CD14-positive monocyte (primary cell): ENCODE measurements at regions not wholly inside any gene's neighbourhood (a gene's known extent, or its start where the extent isn't known, plus 50 kb on each side); places are given as distances from the start of the nearest gene placed in this dataset.

Experiments
- DNase-seq, 3 donors: peaks; one replicate each; pipeline ENCODE4 v3.0.0-alpha.2; 2011 to 2022
- H2AFZ ChIP-seq: 2 replicates; pipeline ENCODE4 v1.6.0; 2012; ENCODE audit warnings: mild to moderate bottlenecking, low read depth, low read length, inconsistent platforms; ENCODE audit not compliant: insufficient read depth, poor library complexity, severe bottlenecking
- H3K27ac ChIP-seq, 2 donors: 1 replicate in 1 of 2; 2 replicates in 1 of 2; pipeline ENCODE4 v1.5.1; 2012 to 2013; ENCODE audit warnings: low read length in 2 of 2, control low read depth in 1 of 2, inconsistent platforms in 1 of 2, low read depth in 1 of 2, mild to moderate bottlenecking in 1 of 2
- H3K27me3 ChIP-seq, 2 donors: one replicate each; pipeline versions ENCODE4 v1.6.0 to v1.6.1; 2011 to 2013; ENCODE audit warnings: low read length in 2 of 2; ENCODE audit not compliant: control insufficient read depth in 2 of 2, insufficient read depth in 2 of 2
- H3K36me3 ChIP-seq, 2 donors: replicated peaks in 1 of 2; 1 replicate in 1 of 2; 2 replicates in 1 of 2; pipeline versions ENCODE4 v1.5.1 to v1.6.1; 2012 to 2013; ENCODE audit warnings: low read length in 2 of 2, control low read depth in 1 of 2, inconsistent platforms in 1 of 2, mild to moderate bottlenecking in 1 of 2; ENCODE audit not compliant: insufficient read depth in 2 of 2, control insufficient read depth in 1 of 2
- H3K4me1 ChIP-seq, 2 donors: 1 replicate in 1 of 2; 2 replicates in 1 of 2; pipeline versions ENCODE4 v1.5.1 to v1.6.1; 2012 to 2013; ENCODE audit warnings: low read length in 2 of 2, control low read depth in 1 of 2, inconsistent platforms in 1 of 2, mild to moderate bottlenecking in 1 of 2, moderate library complexity in 1 of 2; ENCODE audit not compliant: insufficient read depth in 2 of 2, control insufficient read depth in 1 of 2
- H3K4me2 ChIP-seq: replicated peaks from 2 replicates; pipeline ENCODE3; 2012; ENCODE audit warnings: low read length, moderate library complexity, mild to moderate bottlenecking; ENCODE audit not compliant: poor library complexity, severe bottlenecking; ENCODE audit errors: extremely low read depth
- H3K4me3 ChIP-seq, 3 experiments: fragments of 200-600 bp in 1 of 3; sonication (generic) in 1 of 3; replicated peaks in 1 of 3; 1 replicate in 2 of 3; 2 replicates in 1 of 3; pipeline ENCODE4 v1.5.1; 2011 to 2013; ENCODE audit warnings: low read length in 3 of 3, mild to moderate bottlenecking in 3 of 3, control low read depth in 2 of 3, low read depth in 2 of 3, inconsistent platforms in 1 of 3, moderate library complexity in 1 of 3
- H3K79me2 ChIP-seq: 2 replicates; pipeline ENCODE4 v1.6.0; 2012; ENCODE audit warnings: mild to moderate bottlenecking, control low read depth, inconsistent platforms, low read length, moderate library complexity; ENCODE audit not compliant: insufficient read depth
- H3K9ac ChIP-seq: 2 replicates; pipeline ENCODE4 v1.6.0; 2017; ENCODE audit warnings: low read length, mild to moderate bottlenecking; ENCODE audit not compliant: insufficient read depth, poor library complexity, severe bottlenecking
- H3K9me3 ChIP-seq, 2 donors: replicated peaks in 1 of 2; 1 replicate in 1 of 2; 2 replicates in 1 of 2; pipeline versions ENCODE4 v1.5.1 to v1.6.1; 2012 to 2013; ENCODE audit warnings: low read length in 2 of 2, control low read depth in 1 of 2; ENCODE audit not compliant: control insufficient read depth in 1 of 2, insufficient read depth in 1 of 2
- H4K20me1 ChIP-seq: 2 replicates; pipeline ENCODE4 v1.6.0; 2012; ENCODE audit warnings: mild to moderate bottlenecking, low read length, control low read depth, moderate library complexity; ENCODE audit not compliant: insufficient read depth
- H3K27ac Mint-ChIP-seq, 7 donors: one replicate each; pipeline ENCODE4 v1.8.0; 2020; ENCODE audit warnings: mild to moderate bottlenecking in 7 of 7, mixed read lengths in 7 of 7, moderate library complexity in 6 of 7, inconsistent platforms in 2 of 7
- H3K27me3 Mint-ChIP-seq, 3 donors: one replicate each; pipeline ENCODE4 v1.8.0; 2021 to 2022; ENCODE audit warnings: low read depth in 3 of 3, mild to moderate bottlenecking in 3 of 3, mixed read lengths in 3 of 3, moderate library complexity in 3 of 3, inconsistent platforms in 1 of 3
- H3K36me3 Mint-ChIP-seq, 2 donors: one replicate each; pipeline ENCODE4 v1.8.0; 2020; ENCODE audit warnings: mixed read lengths in 2 of 2, inconsistent platforms in 1 of 2, mild to moderate bottlenecking in 1 of 2
- H3K4me1 Mint-ChIP-seq: one replicate; pipeline ENCODE4 v1.8.0; 2020; ENCODE audit warnings: mild to moderate bottlenecking, mixed read lengths
- H3K4me3 Mint-ChIP-seq, 2 donors: one replicate each; pipeline ENCODE4 v1.8.0; 2020; ENCODE audit warnings: mild to moderate bottlenecking in 2 of 2, mixed read lengths in 2 of 2, moderate library complexity in 1 of 2
- H3K9me3 Mint-ChIP-seq, 7 donors: one replicate each; pipeline ENCODE4 v1.8.0; 2020 to 2022; ENCODE audit warnings: mixed read lengths in 7 of 7, mild to moderate bottlenecking in 6 of 7, moderate library complexity in 6 of 7, inconsistent platforms in 2 of 7
- WGBS: methylation state at CpG from one replicate; pipeline ENCODE4 v1.1.5; 2013; ENCODE audit warnings: missing lambda C conversion rate; ENCODE audit not compliant: insufficient coverage; 5-methylcytosine and 5-hydroxymethylcytosine counted together
- intact Hi-C, 2 donors: fragments of 100-400 bp; cut with micrococcal nuclease; formaldehyde crosslinking; loops; one replicate each; pipeline versions ENCODE4 v1.15.0 to v1.15.1; 2023
- TF ChIP-seq, protein P1 (sequence below): fragments of 200-600 bp; IDR thresholded peaks from one replicate; pipeline ENCODE4 v1.8.0; 2022; ENCODE audit warnings: antibody characterized with exemption, mild to moderate bottlenecking

DNA sequence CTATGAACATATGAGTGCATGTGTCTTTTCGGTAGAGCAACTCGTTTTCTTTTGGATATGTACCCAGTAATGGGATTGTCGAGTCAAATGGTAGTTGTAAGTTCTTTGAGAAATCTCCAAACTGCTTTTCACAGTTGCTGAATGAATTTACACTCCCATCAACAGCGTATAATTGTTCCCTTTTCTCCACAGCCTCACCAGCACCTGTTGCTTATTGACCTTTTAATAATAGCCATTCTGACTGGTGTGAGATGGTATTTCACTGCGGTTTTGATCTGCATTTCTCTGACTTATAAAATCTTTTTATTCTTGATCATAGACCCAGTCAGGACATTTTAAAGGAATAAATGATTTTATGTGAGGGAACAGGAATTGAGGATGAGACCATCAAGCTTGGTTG, 165.0 kb upstream of the KCTD3 start:
- Mint-ChIP-seq H3K9me3 (peaks cover 0 to 2% (median 2%) of the 10 kb centered on the region in 7 donors), H3K36me3 (no peaks in the 10 kb centered on the region), H3K27ac (no peak overlapping the region), H3K4me3 (no peak overlapping the region), H3K27me3 (no peaks in the 10 kb centered on the region), H3K4me1 (no peaks in the 10 kb centered on the region)
- no peak overlapping the region for H3K4me2 ChIP-seq
- H3K27ac ChIP-seq = no peak overlapping the region
- H3K27me3 ChIP-seq = no peaks in the 10 kb centered on the region
- H3K9ac ChIP-seq = no peak overlapping the region
- no peaks in the 10 kb centered on the region for H3K79me2 ChIP-seq
- no peaks in the 10 kb centered on the region for H3K36me3 ChIP-seq
- no peaks in the 10 kb centered on the region for H3K9me3 ChIP-seq
- no peaks in the 10 kb centered on the region for H3K4me1 ChIP-seq
- DNase-seq = no peak
- intact Hi-C loops = no loop called here
- TF ChIP-seq, protein P1, sequence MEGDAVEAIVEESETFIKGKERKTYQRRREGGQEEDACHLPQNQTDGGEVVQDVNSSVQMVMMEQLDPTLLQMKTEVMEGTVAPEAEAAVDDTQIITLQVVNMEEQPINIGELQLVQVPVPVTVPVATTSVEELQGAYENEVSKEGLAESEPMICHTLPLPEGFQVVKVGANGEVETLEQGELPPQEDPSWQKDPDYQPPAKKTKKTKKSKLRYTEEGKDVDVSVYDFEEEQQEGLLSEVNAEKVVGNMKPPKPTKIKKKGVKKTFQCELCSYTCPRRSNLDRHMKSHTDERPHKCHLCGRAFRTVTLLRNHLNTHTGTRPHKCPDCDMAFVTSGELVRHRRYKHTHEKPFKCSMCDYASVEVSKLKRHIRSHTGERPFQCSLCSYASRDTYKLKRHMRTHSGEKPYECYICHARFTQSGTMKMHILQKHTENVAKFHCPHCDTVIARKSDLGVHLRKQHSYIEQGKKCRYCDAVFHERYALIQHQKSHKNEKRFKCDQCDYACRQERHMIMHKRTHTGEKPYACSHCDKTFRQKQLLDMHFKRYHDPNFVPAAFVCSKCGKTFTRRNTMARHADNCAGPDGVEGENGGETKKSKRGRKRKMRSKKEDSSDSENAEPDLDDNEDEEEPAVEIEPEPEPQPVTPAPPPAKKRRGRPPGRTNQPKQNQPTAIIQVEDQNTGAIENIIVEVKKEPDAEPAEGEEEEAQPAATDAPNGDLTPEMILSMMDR = no peak
- 100% methylated on average over 1 of the region's 5 CpGs for WGBS
- H3K4me3 ChIP-seq = no peak overlapping the region
- H2AFZ ChIP-seq = no peak overlapping the region
- no peaks in the 10 kb centered on the region for H4K20me1 ChIP-seq

DNA sequence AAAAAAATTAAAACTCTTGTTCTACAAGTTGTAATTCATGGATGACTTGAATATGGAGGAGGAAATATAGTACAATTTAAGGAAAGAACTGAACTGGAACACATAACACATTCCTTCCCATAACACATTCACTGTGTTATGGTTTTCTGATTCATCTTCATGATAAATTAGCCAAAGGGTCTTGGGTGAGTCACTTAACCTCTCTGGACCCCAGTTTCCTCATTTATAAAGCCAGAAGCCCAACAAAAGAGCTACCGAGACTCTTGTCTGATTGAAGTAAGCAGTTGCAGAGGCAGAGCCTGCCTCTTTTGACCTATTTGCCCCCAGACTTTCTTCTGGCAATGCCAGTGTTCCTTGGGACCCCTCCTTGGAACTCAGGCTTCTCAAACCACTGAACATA, 161.9 kb upstream of the KCTD3 start:
- H3K9me3 Mint-ChIP-seq = peaks cover 0 to 6% (median 3%) of the 10 kb centered on the region in 7 donors
- Histone ChIP-seq H3K79me2 (no peaks in the 10 kb centered on the region), H3K4me1 (no peaks in the 10 kb centered on the region), H3K4me3 (no peak overlapping the region), H3K4me2 (no peak overlapping the region), H3K27me3 (no peaks in the 10 kb centered on the region), H3K9me3 (no peaks in the 10 kb centered on the region), H2AFZ (no peak overlapping the region), H3K27ac (no peak overlapping the region), H3K36me3 (no peaks in the 10 kb centered on the region), H3K9ac (no peak overlapping the region), H4K20me1 (no peaks in the 10 kb centered on the region)
- no peak for DNase-seq
- no peak overlapping the region for H3K4me3 Mint-ChIP-seq
- no peaks in the 10 kb centered on the region for H3K27me3 Mint-ChIP-seq
- WGBS = 88% methylated on average over 1 of the region's 1 CpG
- TF ChIP-seq, protein P1 = no peak
- no peak overlapping the region for H3K27ac Mint-ChIP-seq
- H3K4me1 Mint-ChIP-seq = no peaks in the 10 kb centered on the region
- no peaks in the 10 kb centered on the region for H3K36me3 Mint-ChIP-seq
- intact Hi-C loops = no loop called here
